B cell (primary cell): ENCODE measurements at regions not wholly inside any gene's neighbourhood (a gene's known extent, or its start where the extent isn't known, plus 50 kb on each side); places are given as distances from the start of the nearest gene placed in this dataset.

Experiments
- ATAC-seq: fragments of 200-7000 bp; cut with Tn5 transposase; one replicate; pipeline ENCODE4 v1.10.0; 2021; ENCODE audit warnings: low read depth, mild to moderate bottlenecking, moderate number of reproducible peaks, moderate library complexity
- CTCF ChIA-PET: fragments of 350-600 bp; sonication (Branson Sonifier 250); formaldehyde crosslinking; loops from one replicate; lab custom pipeline; 2021; ENCODE audit warnings: antibody characterized with exemption, inconsistent platforms; lab: Charles Lee
- POLR2A ChIA-PET: fragments of 350-600 bp; sonication (Branson Sonifier 250); formaldehyde crosslinking; loops from one replicate; lab custom pipeline; 2021; ENCODE audit warnings: antibody characterized with exemption; lab: Charles Lee
- DNase-seq: peaks from one replicate; pipeline ENCODE4 v3.0.0; 2013
- H2AFZ ChIP-seq: 2 replicates; pipeline ENCODE4 v1.6.1; 2012; ENCODE audit warnings: mild to moderate bottlenecking, low read depth, low read length; ENCODE audit not compliant: insufficient read depth, poor library complexity, severe bottlenecking
- H3K27ac ChIP-seq, 2 donors: 1 replicate in 1 of 2; 2 replicates in 1 of 2; pipeline ENCODE4 v1.5.1; 2012 to 2013; ENCODE audit warnings: low read length in 2 of 2, mild to moderate bottlenecking in 2 of 2, moderate library complexity in 1 of 2
- H3K27me3 ChIP-seq, 4 experiments: fragments of 200-600 bp in 1 of 4; sonication (generic) in 1 of 4; replicated peaks in 1 of 4; 1 replicate in 2 of 4; 2 replicates in 2 of 4; pipeline versions ENCODE4 v1.6.1 to v1.7.0; 2013 to 2016; ENCODE audit warnings: low read length in 3 of 4, mild to moderate bottlenecking in 2 of 4, mixed read lengths in 1 of 4, moderate library complexity in 1 of 4; ENCODE audit not compliant: insufficient read depth in 4 of 4, control insufficient read depth in 3 of 4; ENCODE audit errors: control extremely low read depth in 1 of 4
- H3K36me3 ChIP-seq, 2 experiments: replicated peaks in 1 of 2; 1 replicate in 1 of 2; 2 replicates in 1 of 2; pipeline versions ENCODE4 v1.6.1 to v1.7.1; 2013; ENCODE audit warnings: low read length in 1 of 2; ENCODE audit not compliant: insufficient read depth in 2 of 2, control insufficient read depth in 1 of 2; ENCODE audit errors: control extremely low read depth in 1 of 2, extremely low read depth in 1 of 2
- H3K4me1 ChIP-seq, 2 donors: fragments of 200-600 bp in 1 of 2; sonication (generic) in 1 of 2; 1 replicate in 1 of 2; 2 replicates in 1 of 2; pipeline versions ENCODE4 v1.5.1 to v1.6.1; 2013 to 2017; ENCODE audit warnings: low read length in 2 of 2; ENCODE audit not compliant: control insufficient read depth in 2 of 2, insufficient read depth in 2 of 2
- H3K4me2 ChIP-seq: replicated peaks from 2 replicates; pipeline ENCODE3; 2012; ENCODE audit warnings: mild to moderate bottlenecking, low read depth, low read length; ENCODE audit not compliant: poor library complexity, severe bottlenecking
- H3K4me3 ChIP-seq, 5 experiments: fragments of 200-600 bp in 1 of 5; sonication (generic) in 1 of 5; 1 replicate in 3 of 5; 2 replicates in 2 of 5; pipeline versions ENCODE4 v1.5.1 to v1.7.0; 2011 to 2016; ENCODE audit warnings: low read length in 4 of 5, mild to moderate bottlenecking in 4 of 5, low read depth in 2 of 5, control low read depth in 1 of 5, moderate library complexity in 1 of 5; ENCODE audit not compliant: insufficient read depth in 1 of 5; ENCODE audit errors: control extremely low read depth in 1 of 5, extremely low read depth in 1 of 5
- H3K79me2 ChIP-seq: fragments of 200-600 bp; sonication (generic); one replicate; pipeline ENCODE4 v1.6.0; 2016; ENCODE audit warnings: low read length; ENCODE audit not compliant: control insufficient read depth, insufficient read depth
- H3K9ac ChIP-seq: fragments of 200-600 bp; sonication (generic); 2 replicates; pipeline ENCODE4 v1.6.1; 2017; ENCODE audit warnings: mild to moderate bottlenecking, low read length, moderate library complexity
- H3K9me3 ChIP-seq, 3 donors: one replicate each; pipeline versions ENCODE4 v1.6.1 to v1.7.1; 2013; ENCODE audit warnings: low read length in 2 of 3; ENCODE audit not compliant: control insufficient read depth in 2 of 3, insufficient read depth in 1 of 3; ENCODE audit errors: control extremely low read depth in 1 of 3
- H4K20me1 ChIP-seq: 2 replicates; pipeline ENCODE4 v1.6.0; 2012; ENCODE audit warnings: mild to moderate bottlenecking, low read length; ENCODE audit not compliant: insufficient read depth, control insufficient read depth, poor library complexity, severe bottlenecking
- H3K27ac Mint-ChIP-seq: one replicate; pipeline ENCODE4 v1.8.0; 2021; ENCODE audit warnings: mixed read lengths
- H3K27me3 Mint-ChIP-seq: one replicate; pipeline ENCODE4 v1.8.0; 2021; ENCODE audit warnings: mixed read lengths
- H3K4me1 Mint-ChIP-seq: one replicate; pipeline ENCODE4 v1.8.0; 2021; ENCODE audit warnings: mixed read lengths
- H3K4me3 Mint-ChIP-seq: one replicate; pipeline ENCODE4 v1.8.0; 2021; ENCODE audit warnings: mixed read lengths
- H3K9me3 Mint-ChIP-seq: one replicate; pipeline ENCODE4 v1.8.0; 2022; ENCODE audit warnings: mixed read lengths; ENCODE audit not compliant: insufficient read depth
- EZH2 ChIP-seq: IDR thresholded peaks from 2 replicates; pipeline ENCODE4 v1.6.1; 2012; ENCODE audit warnings: borderline replicate concordance, low read depth, mild to moderate bottlenecking, moderate library complexity, low read length; ENCODE audit not compliant: insufficient read depth, poor library complexity, severe bottlenecking
- WGBS: methylation state at CpG from one replicate; pipeline ENCODE4 v1.1.5; 2013; ENCODE audit warnings: missing lambda C conversion rate; ENCODE audit not compliant: insufficient coverage; 5-methylcytosine and 5-hydroxymethylcytosine counted together
- intact Hi-C: fragments of 100-400 bp; cut with micrococcal nuclease; formaldehyde crosslinking; loops from one replicate; pipeline ENCODE4 v1.10.0; 2022
- TF ChIP-seq, protein P1 (sequence below): fragments of 200-600 bp; IDR thresholded peaks from one replicate; pipeline ENCODE4 v1.8.0; 2022; ENCODE audit warnings: antibody characterized with exemption, mild to moderate bottlenecking

DNA sequence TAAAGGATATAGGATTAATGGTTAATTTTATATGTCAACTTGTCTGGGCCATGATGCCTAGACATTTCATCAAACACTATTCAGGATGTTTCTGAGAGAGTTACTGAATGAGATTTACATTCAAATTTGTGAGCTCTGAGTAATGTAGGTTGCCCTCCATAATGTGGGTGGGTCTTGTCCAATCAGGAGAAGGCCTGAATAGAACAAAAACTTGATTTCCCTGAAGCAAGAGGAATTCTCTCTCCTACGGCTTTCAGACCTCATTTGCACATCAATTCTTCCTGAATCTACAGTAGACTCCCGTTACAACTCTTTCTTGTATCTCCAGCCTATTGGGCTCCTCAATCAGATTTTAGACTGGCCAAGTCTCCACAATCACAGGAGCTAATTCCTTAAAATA lies 377.9 kb upstream of the PMFBP1 start:
- no peaks in the 10 kb centered on the region for H4K20me1 ChIP-seq
- H3K27me3 ChIP-seq = no peaks in the 10 kb centered on the region
- no peak overlapping the region for H2AFZ ChIP-seq
- H3K4me1 ChIP-seq = no peaks in the 10 kb centered on the region
- no peaks in the 10 kb centered on the region for H3K4me1 Mint-ChIP-seq
- H3K4me3 ChIP-seq = no peak overlapping the region
- H3K4me3 Mint-ChIP-seq = no peak overlapping the region
- H3K27ac Mint-ChIP-seq = no peak overlapping the region
- 93% methylated on average over 2 of the region's 2 CpGs for WGBS
- ChIA-PET POLR2A (no interaction called here), CTCF (no interaction called here)
- no peak overlapping the region for H3K9ac ChIP-seq
- peaks cover 5% of the 10 kb centered on the region for H3K9me3 Mint-ChIP-seq
- no peak for TF ChIP-seq EZH2
- TF ChIP-seq, protein P1, sequence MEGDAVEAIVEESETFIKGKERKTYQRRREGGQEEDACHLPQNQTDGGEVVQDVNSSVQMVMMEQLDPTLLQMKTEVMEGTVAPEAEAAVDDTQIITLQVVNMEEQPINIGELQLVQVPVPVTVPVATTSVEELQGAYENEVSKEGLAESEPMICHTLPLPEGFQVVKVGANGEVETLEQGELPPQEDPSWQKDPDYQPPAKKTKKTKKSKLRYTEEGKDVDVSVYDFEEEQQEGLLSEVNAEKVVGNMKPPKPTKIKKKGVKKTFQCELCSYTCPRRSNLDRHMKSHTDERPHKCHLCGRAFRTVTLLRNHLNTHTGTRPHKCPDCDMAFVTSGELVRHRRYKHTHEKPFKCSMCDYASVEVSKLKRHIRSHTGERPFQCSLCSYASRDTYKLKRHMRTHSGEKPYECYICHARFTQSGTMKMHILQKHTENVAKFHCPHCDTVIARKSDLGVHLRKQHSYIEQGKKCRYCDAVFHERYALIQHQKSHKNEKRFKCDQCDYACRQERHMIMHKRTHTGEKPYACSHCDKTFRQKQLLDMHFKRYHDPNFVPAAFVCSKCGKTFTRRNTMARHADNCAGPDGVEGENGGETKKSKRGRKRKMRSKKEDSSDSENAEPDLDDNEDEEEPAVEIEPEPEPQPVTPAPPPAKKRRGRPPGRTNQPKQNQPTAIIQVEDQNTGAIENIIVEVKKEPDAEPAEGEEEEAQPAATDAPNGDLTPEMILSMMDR = no peak
- no peaks in the 10 kb centered on the region for H3K79me2 ChIP-seq
- H3K36me3 ChIP-seq = no peaks in the 10 kb centered on the region
- no peak overlapping the region for H3K4me2 ChIP-seq
- no peaks in the 10 kb centered on the region for H3K9me3 ChIP-seq
- ATAC-seq = no peak
- no peak for DNase-seq
- H3K27me3 Mint-ChIP-seq = no peaks in the 10 kb centered on the region
- intact Hi-C loops = no loop called here
- H3K27ac ChIP-seq = no peak overlapping the region

DNA sequence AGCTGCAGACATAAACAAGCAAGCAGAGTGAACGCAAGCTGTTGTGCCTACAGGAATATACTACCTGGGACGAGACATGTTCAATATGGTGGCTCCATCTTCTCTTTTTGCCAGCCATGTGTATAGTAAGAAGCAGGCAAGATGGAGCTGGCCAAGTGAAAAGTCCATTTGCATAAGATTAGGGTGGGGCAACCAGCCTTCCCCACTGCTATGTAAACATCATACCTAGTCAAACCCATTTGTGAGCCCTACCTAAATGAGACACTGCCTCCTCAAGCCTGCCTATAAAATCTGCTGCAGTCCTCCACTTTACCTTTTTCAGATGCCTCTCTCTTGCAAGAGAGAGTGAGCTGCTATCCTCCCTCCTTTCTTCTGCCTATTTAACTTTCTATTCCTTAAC lies 370.1 kb upstream of the PMFBP1 start:
- WGBS = 100% methylated on average over 1 of the region's 2 CpGs
- Mint-ChIP-seq H3K27ac (no peak overlapping the region), H3K4me1 (peaks cover 7% of the 10 kb centered on the region), H3K4me3 (no peak overlapping the region), H3K9me3 (no peaks in the 10 kb centered on the region), H3K27me3 (no peaks in the 10 kb centered on the region)
- H3K27me3 ChIP-seq = no peaks in the 10 kb centered on the region
- H3K9ac ChIP-seq = no peak overlapping the region
- H4K20me1 ChIP-seq = no peaks in the 10 kb centered on the region
- intact Hi-C loops = no loop called here
- no peak for DNase-seq
- no peaks in the 10 kb centered on the region for H3K9me3 ChIP-seq
- H3K36me3 ChIP-seq = no peaks in the 10 kb centered on the region
- TF ChIP-seq, protein P1 = no peak
- TF ChIP-seq EZH2 = no peak
- POLR2A ChIA-PET = no interaction called here
- no peaks in the 10 kb centered on the region for H3K79me2 ChIP-seq
- H2AFZ ChIP-seq = no peak overlapping the region
- H3K4me2 ChIP-seq = peak overlapping the region; percentile 2
- H3K27ac ChIP-seq = no peak overlapping the region
- H3K4me1 ChIP-seq = peaks cover 5 to 6% of the 10 kb centered on the region in 2 donors
- CTCF ChIA-PET = no interaction called here
- H3K4me3 ChIP-seq = no peak overlapping the region
- ATAC-seq = no peak
